Keratinocyte (primary cell): ENCODE measurements at regions not wholly inside any gene's neighbourhood (a gene's known extent, or its start where the extent isn't known, plus 50 kb on each side); places are given as distances from the start of the nearest gene placed in this dataset.

ENCODE experiments used
- DNase-seq: peaks from one replicate; pipeline ENCODE4 v3.0.0-alpha.2; 2011; ENCODE audit warnings: low read depth, missing footprints, low spot score
- FAIRE-seq: peaks from 2 replicates; lab custom pipeline; 2011; peaks lifted over from hg19 to GRCh38; lab: Jason Lieb, UNC
- H2AFZ ChIP-seq: 2 replicates; pipeline ENCODE4 v1.6.0; 2012; ENCODE audit warnings: low read length, control low read depth, inconsistent platforms; ENCODE audit not compliant: control insufficient read depth
- H3K27ac ChIP-seq: 2 replicates; pipeline ENCODE4 v1.5.1; 2011; ENCODE audit warnings: low read length; ENCODE audit not compliant: control insufficient read depth, insufficient read depth
- H3K27me3 ChIP-seq: 3 replicates; pipeline ENCODE4 v1.6.0; 2011; ENCODE audit warnings: low read length; ENCODE audit not compliant: control insufficient read depth, insufficient read depth; ENCODE audit errors: extremely low read depth
- H3K36me3 ChIP-seq, 2 experiments: 2 replicates in 1 of 2; 3 replicates in 1 of 2; pipeline ENCODE4 v1.5.1; 2011; ENCODE audit warnings: low read length in 2 of 2, mild to moderate bottlenecking in 1 of 2; ENCODE audit not compliant: control insufficient read depth in 2 of 2, insufficient read depth in 2 of 2; ENCODE audit errors: extremely low read depth in 1 of 2
- H3K4me1 ChIP-seq: 3 replicates; pipeline ENCODE4 v1.5.1; 2011; ENCODE audit warnings: low read length; ENCODE audit not compliant: control insufficient read depth, insufficient read depth; ENCODE audit errors: extremely low read depth
- H3K4me2 ChIP-seq: 3 replicates; pipeline ENCODE4 v1.6.0; 2011; ENCODE audit warnings: low read depth, low read length; ENCODE audit not compliant: control insufficient read depth, insufficient read depth; ENCODE audit errors: extremely low read depth
- H3K4me3 ChIP-seq, 3 experiments: fragments of 200-600 bp in 1 of 3; sonication (generic) in 1 of 3; 2 replicates in 2 of 3; 3 replicates in 1 of 3; pipeline ENCODE4 v1.5.1; 2011 to 2016; ENCODE audit warnings: low read length in 3 of 3, mild to moderate bottlenecking in 3 of 3, control low read depth in 2 of 3, inconsistent platforms in 1 of 3, low read depth in 1 of 3, mixed read lengths in 1 of 3, mixed run types in 1 of 3, moderate library complexity in 1 of 3; ENCODE audit not compliant: control insufficient read depth in 2 of 3, insufficient read depth in 2 of 3; ENCODE audit errors: extremely low read depth in 1 of 3
- H3K79me2 ChIP-seq: 2 replicates; pipeline ENCODE4 v1.6.0; 2012; ENCODE audit warnings: low read length; ENCODE audit not compliant: control insufficient read depth, insufficient read depth
- H3K9ac ChIP-seq: 3 replicates; pipeline ENCODE4 v1.6.0; 2011; ENCODE audit warnings: low read length; ENCODE audit not compliant: control insufficient read depth, insufficient read depth; ENCODE audit errors: extremely low read depth
- H3K9me1 ChIP-seq: 3 replicates; pipeline ENCODE4 v1.6.0; 2011; ENCODE audit warnings: low read length; ENCODE audit not compliant: control insufficient read depth, insufficient read depth; ENCODE audit errors: extremely low read depth
- H3K9me3 ChIP-seq: 2 replicates; pipeline ENCODE4 v1.5.1; 2012; ENCODE audit warnings: low read depth, low read length; ENCODE audit not compliant: control insufficient read depth
- H4K20me1 ChIP-seq: 3 replicates; pipeline ENCODE4 v1.6.0; 2011; ENCODE audit warnings: low read length; ENCODE audit not compliant: control insufficient read depth, insufficient read depth; ENCODE audit errors: extremely low read depth
- CTCF ChIP-seq, 3 experiments: IDR thresholded peaks in 1 of 3; conservative IDR thresholded peaks in 1 of 3; optimal IDR thresholded peaks in 1 of 3; 2 replicates in 2 of 3; 3 replicates in 1 of 3; pipeline versions ENCODE3 to v1.5.1; 2011; ENCODE audit warnings: low read length in 3 of 3, mild to moderate bottlenecking in 3 of 3, moderate library complexity in 2 of 3, control low read depth in 1 of 3, inconsistent platforms in 1 of 3; ENCODE audit not compliant: insufficient read depth in 2 of 3; ENCODE audit errors: extremely low read depth in 1 of 3
- EZH2 ChIP-seq: IDR thresholded peaks from one replicate; pipeline ENCODE4 v1.6.1; 2012; ENCODE audit warnings: inconsistent platforms, mild to moderate bottlenecking, low read length, moderate library complexity
- dilution Hi-C: fragments of 300-500 bp; cut with MboI; formaldehyde crosslinking; loops from one replicate; pipeline ENCODE4 v1.7.0; 2020; ENCODE audit warnings: low sequenced_read_pairs; ENCODE audit not compliant: extremely low pct_ligation_motif_present

- Histone ChIP-seq H3K9me3 (no peaks in the 10 kb centered on the region), H3K4me2 (no peak overlapping the region), H3K9me1 (no peaks in the 10 kb centered on the region), H2AFZ (no peak overlapping the region), H3K27me3 (no peaks in the 10 kb centered on the region), H3K27ac (no peak overlapping the region), H3K36me3 (no peaks in the 10 kb centered on the region), H3K4me3 (no peak overlapping the region), H3K4me1 (no peaks in the 10 kb centered on the region), H3K9ac (no peak overlapping the region), H4K20me1 (no peaks in the 10 kb centered on the region), H3K79me2 (no peaks in the 10 kb centered on the region)
- TF ChIP-seq EZH2: no peak
- no peak for TF ChIP-seq CTCF (optimal IDR thresholded peaks at IDR 0.05 in 1 of 3, IDR thresholded peaks at IDR 0.05 in 1 of 3, conservative IDR thresholded peaks at IDR 0.05 in 1 of 3; ENCODE audit: extremely low read depth in 1 of 3, insufficient read depth in 2 of 3, low read length in 3 of 3)
- DNase-seq (no peak), FAIRE-seq (no peak)
- dilution Hi-C loops: no loop called here
Measured at GRCh38 chr6:103872678-103873077, 987.0 kb downstream of the HACE1 start.

GRCh38 chr6:103872233-103872632 is 987.5 kb downstream of the HACE1 start:
- H3K4me1 ChIP-seq: no peaks in the 10 kb centered on the region
- FAIRE-seq: no peak
- H3K36me3 ChIP-seq: no peaks in the 10 kb centered on the region
- H3K79me2 ChIP-seq: no peaks in the 10 kb centered on the region
- no peaks in the 10 kb centered on the region for H3K27me3 ChIP-seq
- H3K9me3 ChIP-seq: no peaks in the 10 kb centered on the region
- no peaks in the 10 kb centered on the region for H3K9me1 ChIP-seq
- H3K9ac ChIP-seq: no peak overlapping the region
- TF ChIP-seq EZH2 (no peak), CTCF (optimal IDR thresholded peaks at IDR 0.05 in 1 of 3, IDR thresholded peaks at IDR 0.05 in 1 of 3, conservative IDR thresholded peaks at IDR 0.05 in 1 of 3; ENCODE audit: extremely low read depth in 1 of 3, insufficient read depth in 2 of 3, low read length in 3 of 3) (no peak)
- no peak overlapping the region for H2AFZ ChIP-seq
- H3K4me3 ChIP-seq: no peak overlapping the region
- H4K20me1 ChIP-seq: no peaks in the 10 kb centered on the region
- dilution Hi-C loops: no loop called here
- H3K27ac ChIP-seq: no peak overlapping the region
- H3K4me2 ChIP-seq: no peak overlapping the region
- no peak for DNase-seq
